Left ventricle myocardium inferior (tissue), 1 donor: ENCODE measurements at regions not wholly inside any gene's neighbourhood (a gene's known extent, or its start where the extent isn't known, plus 50 kb on each side); places are given as distances from the start of the nearest gene placed in this dataset.

Experiments used
- DNase-seq: peaks from one replicate; pipeline ENCODE4 v3.0.0-alpha.2; 2020
- H3K27ac ChIP-seq: fragments of 200-600 bp; replicated peaks from 2 replicates; pipeline ENCODE4 v1.8.0; 2021
- H3K27me3 ChIP-seq: fragments of 200-600 bp; 2 replicates; pipeline ENCODE4 v1.8.0; 2021; ENCODE audit warnings: low read depth
- H3K36me3 ChIP-seq: fragments of 200-600 bp; 2 replicates; pipeline ENCODE4 v1.8.0; 2021
- H3K4me1 ChIP-seq: fragments of 200-600 bp; 2 replicates; pipeline ENCODE4 v1.8.0; 2021
- H3K4me3 ChIP-seq: fragments of 200-600 bp; 2 replicates; pipeline ENCODE4 v1.8.0; 2021; ENCODE audit warnings: mild to moderate bottlenecking, moderate library complexity
- H3K9me3 ChIP-seq: fragments of 200-600 bp; replicated peaks from 2 replicates; pipeline ENCODE4 v1.8.0; 2021
- intact Hi-C: fragments of 100-400 bp; cut with micrococcal nuclease; formaldehyde crosslinking; loops from one replicate; pipeline ENCODE4 v1.11.0; 2022
- TF ChIP-seq, protein P1 (sequence below): fragments of 200-600 bp; IDR thresholded peaks from 2 replicates; pipeline ENCODE4 v1.8.0; 2021; ENCODE audit warnings: antibody characterized with exemption, mild to moderate bottlenecking, borderline replicate concordance
- donor health status: DM: no; HTN: yes; CAD: no; lungs with severe emphysema.

DNA sequence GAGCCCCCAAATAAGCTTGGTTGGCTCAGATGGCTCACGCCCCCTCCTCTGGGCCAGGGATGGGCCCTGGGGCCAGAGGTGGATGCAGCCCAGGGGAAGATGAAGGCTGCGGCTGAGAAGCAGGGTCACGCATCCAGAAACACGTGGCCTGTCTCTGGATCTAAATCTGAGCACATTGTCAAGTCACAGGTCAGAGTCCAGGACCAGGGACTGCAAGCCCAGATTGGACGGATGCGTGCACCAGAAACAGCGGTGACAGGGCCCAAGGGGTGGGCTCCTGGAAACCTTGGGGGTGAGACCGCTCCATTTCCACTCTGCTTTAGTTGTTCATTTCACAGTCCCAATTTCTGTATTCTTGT lies 226.2 kb downstream of the ACKR3 start:
- TF ChIP-seq, protein P1, sequence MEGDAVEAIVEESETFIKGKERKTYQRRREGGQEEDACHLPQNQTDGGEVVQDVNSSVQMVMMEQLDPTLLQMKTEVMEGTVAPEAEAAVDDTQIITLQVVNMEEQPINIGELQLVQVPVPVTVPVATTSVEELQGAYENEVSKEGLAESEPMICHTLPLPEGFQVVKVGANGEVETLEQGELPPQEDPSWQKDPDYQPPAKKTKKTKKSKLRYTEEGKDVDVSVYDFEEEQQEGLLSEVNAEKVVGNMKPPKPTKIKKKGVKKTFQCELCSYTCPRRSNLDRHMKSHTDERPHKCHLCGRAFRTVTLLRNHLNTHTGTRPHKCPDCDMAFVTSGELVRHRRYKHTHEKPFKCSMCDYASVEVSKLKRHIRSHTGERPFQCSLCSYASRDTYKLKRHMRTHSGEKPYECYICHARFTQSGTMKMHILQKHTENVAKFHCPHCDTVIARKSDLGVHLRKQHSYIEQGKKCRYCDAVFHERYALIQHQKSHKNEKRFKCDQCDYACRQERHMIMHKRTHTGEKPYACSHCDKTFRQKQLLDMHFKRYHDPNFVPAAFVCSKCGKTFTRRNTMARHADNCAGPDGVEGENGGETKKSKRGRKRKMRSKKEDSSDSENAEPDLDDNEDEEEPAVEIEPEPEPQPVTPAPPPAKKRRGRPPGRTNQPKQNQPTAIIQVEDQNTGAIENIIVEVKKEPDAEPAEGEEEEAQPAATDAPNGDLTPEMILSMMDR: no peak
- no peaks in the 10 kb centered on the region for H3K9me3 ChIP-seq
- H3K27me3 ChIP-seq: no peaks in the 10 kb centered on the region
- no peaks in the 10 kb centered on the region for H3K36me3 ChIP-seq
- no peak for DNase-seq
- intact Hi-C loops: no loop called here
- peaks cover 5% of the 10 kb centered on the region for H3K4me1 ChIP-seq
- no peak overlapping the region for H3K27ac ChIP-seq
- no peak overlapping the region for H3K4me3 ChIP-seq

DNA sequence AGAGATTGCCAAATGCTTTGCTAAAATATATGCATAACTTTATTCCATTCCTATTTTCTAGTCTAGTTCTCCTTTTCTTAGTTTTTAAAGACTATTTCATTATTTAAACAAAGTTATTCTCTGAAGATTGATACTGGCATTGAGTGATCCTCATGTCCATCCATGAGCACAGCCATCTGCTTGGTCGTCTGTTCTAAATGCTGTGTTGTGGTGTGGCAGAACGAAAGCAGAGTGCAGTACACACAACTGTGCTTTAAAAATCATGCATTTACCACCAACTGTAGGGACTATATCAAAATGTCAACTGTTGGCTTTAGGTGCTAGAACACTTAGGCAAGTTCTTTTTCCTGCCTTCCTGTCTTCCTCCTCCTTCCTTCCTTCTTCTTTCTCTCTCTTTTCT lies 226.6 kb downstream of the ACKR3 start:
- no peak for DNase-seq
- H3K9me3 ChIP-seq: no peaks in the 10 kb centered on the region
- H3K27ac ChIP-seq: no peak overlapping the region
- peaks cover 5% of the 10 kb centered on the region for H3K4me1 ChIP-seq
- H3K27me3 ChIP-seq: no peaks in the 10 kb centered on the region
- TF ChIP-seq, protein P1: no peak
- H3K4me3 ChIP-seq: no peak overlapping the region
- H3K36me3 ChIP-seq: no peaks in the 10 kb centered on the region
- intact Hi-C loops: no loop called here

DNA sequence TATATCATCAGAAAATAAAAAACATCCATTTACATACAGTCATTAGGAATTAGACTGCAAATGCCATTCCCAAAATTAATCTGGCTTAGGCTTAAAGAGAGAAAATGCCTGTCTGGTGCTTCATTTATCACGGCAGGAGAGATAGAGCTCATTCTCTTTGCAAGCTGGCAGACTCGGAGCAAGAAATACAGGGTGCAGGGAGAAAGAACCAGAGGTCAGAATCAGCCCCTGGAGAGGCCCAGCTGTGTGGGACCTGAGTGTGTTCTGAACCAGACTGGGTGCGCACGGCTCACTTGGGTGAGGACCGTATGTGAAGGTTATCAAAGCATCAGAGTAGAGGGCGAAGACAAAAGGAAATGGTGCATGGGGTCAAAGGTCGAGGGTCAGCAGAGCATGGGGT lies 227.8 kb downstream of the ACKR3 start:
- no peaks in the 10 kb centered on the region for H3K36me3 ChIP-seq
- H3K27ac ChIP-seq: no peak overlapping the region
- TF ChIP-seq, protein P1: no peak
- H3K4me1 ChIP-seq: peaks cover 5% of the 10 kb centered on the region
- no peaks in the 10 kb centered on the region for H3K27me3 ChIP-seq
- H3K4me3 ChIP-seq: no peak overlapping the region
- no peak for DNase-seq
- intact Hi-C loops: no loop called here
- H3K9me3 ChIP-seq: no peaks in the 10 kb centered on the region

DNA sequence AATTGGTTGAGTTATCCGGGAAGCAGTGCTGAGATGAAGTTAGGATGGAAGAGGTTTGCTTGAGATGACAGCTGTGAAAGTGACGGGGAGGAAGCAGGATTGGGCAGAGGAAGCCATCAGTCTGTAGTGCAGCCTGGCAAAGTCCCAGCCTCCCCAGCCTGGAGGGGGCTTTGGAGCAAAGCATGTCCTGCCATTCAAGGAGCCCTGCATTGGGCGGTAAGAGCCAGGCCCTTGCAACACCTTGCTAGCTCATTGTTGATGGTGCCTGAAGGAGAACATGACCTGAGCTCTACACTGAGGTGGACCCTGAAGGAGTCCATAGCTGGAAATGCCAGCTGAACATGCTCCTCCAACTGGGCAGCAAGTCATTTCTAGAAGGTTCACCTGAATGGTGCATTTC lies 228.9 kb downstream of the ACKR3 start:
- Histone ChIP-seq H3K9me3 (no peaks in the 10 kb centered on the region), H3K27me3 (no peaks in the 10 kb centered on the region), H3K4me3 (no peak overlapping the region), H3K36me3 (no peaks in the 10 kb centered on the region), H3K27ac (no peak overlapping the region), H3K4me1 (peaks cover 5% of the 10 kb centered on the region)
- intact Hi-C loops: no loop called here
- TF ChIP-seq, protein P1: no peak
- no peak for DNase-seq

DNA sequence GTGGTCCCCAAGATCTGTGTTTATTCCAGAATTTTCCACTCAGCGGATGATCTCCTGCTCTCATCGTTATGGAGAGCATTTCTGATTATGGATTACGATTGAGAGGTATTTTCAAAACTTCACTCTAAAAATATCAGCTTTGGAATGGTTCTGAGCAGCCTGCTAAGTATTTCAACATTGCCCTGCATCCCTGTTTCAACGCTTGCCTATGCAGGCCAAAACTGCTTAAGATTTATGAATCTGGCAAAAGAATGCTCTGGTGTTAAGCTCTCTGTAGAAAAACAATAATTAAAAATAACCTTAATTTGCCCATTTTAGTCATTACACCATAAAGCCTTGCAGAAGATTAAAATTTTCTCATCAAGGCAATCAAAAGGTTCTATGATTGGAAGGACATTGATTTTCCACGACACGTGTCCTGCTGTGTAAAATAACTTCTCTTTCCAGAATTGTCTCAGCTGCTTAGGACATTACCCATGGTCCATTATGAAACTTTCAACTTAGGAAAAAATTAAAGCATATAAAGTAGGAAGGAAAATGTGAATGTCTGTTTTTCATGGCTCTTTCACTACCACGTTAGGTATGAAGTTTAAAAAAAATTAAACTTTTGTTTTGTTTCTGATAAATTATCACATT lies 229.9 kb downstream of the ACKR3 start:
- no peaks in the 10 kb centered on the region for H3K9me3 ChIP-seq
- intact Hi-C loops: no loop called here
- DNase-seq: no peak
- H3K4me1 ChIP-seq: peaks cover 5% of the 10 kb centered on the region
- no peaks in the 10 kb centered on the region for H3K27me3 ChIP-seq
- H3K4me3 ChIP-seq: no peak overlapping the region
- H3K36me3 ChIP-seq: no peaks in the 10 kb centered on the region
- TF ChIP-seq, protein P1: no peak
- no peak overlapping the region for H3K27ac ChIP-seq
